ENCODE measurements at regions not wholly inside any gene's neighbourhood (a gene's known extent, or its start where the extent isn't known, plus 50 kb on each side); places are given as distances from the start of the nearest gene placed in this dataset.

- no CpG with 5 or more reads among the region's 2 CpGs for WGBS (ENCODE audit: extremely low coverage, insufficient read length, low lambda C conversion rate)
- H3T11ph ChIP-seq (ENCODE audit: low read length): no peak overlapping the region
- Mint-ChIP-seq H3K27me3 (ENCODE audit: low read depth) (peaks cover 6% of the 10 kb centered on the region; the same call in 1 of the 2 replicates), H3K4me1 (peaks cover 12 to 22% of the 10 kb centered on the region in 2 experiments), H3K36me3 (ENCODE audit: insufficient read depth in 1 of 3, low read depth in 3 of 3) (peaks cover 4 to 17% (median 8%) of the 10 kb centered on the region in 3 experiments; a peak in 5 of 7 replicates), H3K9me3 (peaks cover 14 to 15% of the 10 kb centered on the region in 2 experiments), H3K27ac (no peak overlapping the region), H3K4me3 (no peak overlapping the region)
- H2BK5ac ChIP-seq (ENCODE audit: insufficient read length, low read length): no peak overlapping the region
- H2BK15ac ChIP-seq (ENCODE audit: low read depth, low read length): no peak overlapping the region
- no peak overlapping the region for H4K8ac ChIP-seq (replicated peaks; ENCODE audit: insufficient read length, low read depth, low read length)
- no peak overlapping the region for H2AFZ ChIP-seq (ENCODE audit: low read length)
- no peaks in the 10 kb centered on the region for H3K79me2 ChIP-seq (ENCODE audit: insufficient read depth, low read length)
- H3K18ac ChIP-seq (ENCODE audit: insufficient read length, low read depth, low read length): no peak overlapping the region
- H3K79me1 ChIP-seq (ENCODE audit: insufficient read depth, low read depth, low read length, poor library complexity, severe bottlenecking): no peaks in the 10 kb centered on the region
- no peak overlapping the region for H2AK5ac ChIP-seq (ENCODE audit: insufficient read length, low read length)
- no peak overlapping the region for H3K27ac ChIP-seq (ENCODE audit: insufficient read length, low read depth, low read length)
- H3K4me1 ChIP-seq (ENCODE audit: insufficient read depth, low read length): 0 out of 2 replicates have a peak, but pooled peaks cover 3% of the 10 kb centered on the region
- H2BK12ac ChIP-seq (ENCODE audit: insufficient read length, low read depth, low read length): no peak overlapping the region
- H4K91ac ChIP-seq (ENCODE audit: insufficient read length, low read depth, low read length): no peak overlapping the region
- H2BK20ac ChIP-seq (ENCODE audit: low read depth, low read length, poor library complexity, severe bottlenecking): no peak overlapping the region
- H4K5ac ChIP-seq (ENCODE audit: insufficient read length, low read depth, low read length): no peak overlapping the region
- TF ChIP-seq CTCF (conservative IDR thresholded peaks at IDR 0.05): no peak
- no peaks in the 10 kb centered on the region for H3K27me3 ChIP-seq (ENCODE audit: insufficient read depth, low read length)
- H3K9ac ChIP-seq (ENCODE audit: extremely low read depth, insufficient read length, low read length): no peak overlapping the region
- H3K4me2 ChIP-seq (ENCODE audit: insufficient read depth, insufficient read length, low read length): no peak overlapping the region
- H2BK120ac ChIP-seq (ENCODE audit: low read depth, low read length, poor library complexity, severe bottlenecking): no peak overlapping the region
- H4K20me1 ChIP-seq (ENCODE audit: control insufficient read depth, insufficient read depth, insufficient read length): no peaks in the 10 kb centered on the region
- H3K56ac ChIP-seq (ENCODE audit: insufficient read length, low read depth, low read length): no peak overlapping the region
- no peak overlapping the region for H3K14ac ChIP-seq (ENCODE audit: insufficient read depth, low read length)
- no peak overlapping the region for H3K4ac ChIP-seq (ENCODE audit: low read depth, low read length)
- no peaks in the 10 kb centered on the region for H3K23me2 ChIP-seq (ENCODE audit: insufficient read length, low read depth, low read length, poor library complexity, severe bottlenecking)
- H3K23ac ChIP-seq (ENCODE audit: insufficient read length, low read depth, low read length): no peak overlapping the region
- DNase-seq: no peak
- no peaks in the 10 kb centered on the region for H3K9me3 ChIP-seq (ENCODE audit: control insufficient read depth, low read depth, low read length)
Observed at GRCh38 chr10:2871673-2872219, 195.6 kb upstream of the PFKP start.
